PC-9 (cell line): ENCODE measurements at regions not wholly inside any gene's neighbourhood (a gene's known extent, or its start where the extent isn't known, plus 50 kb on each side); places are given as distances from the start of the nearest gene placed in this dataset.
"Not testable (repeated sequence)": the region's sequence is repeated elsewhere in the genome, so short reads cannot be mapped to it uniquely, and the experiment has no call there.

ENCODE experiments used
- EZH2 ChIP-seq: fragments of 200-600 bp; sonication (generic); IDR thresholded peaks from 2 replicates; pipeline ENCODE4 v1.8.0; 2017; ENCODE audit warnings: antibody characterized with exemption, low read depth
- TF ChIP-seq, protein P1 (sequence below): fragments of 200-600 bp; sonication (generic); conservative IDR thresholded peaks from 2 replicates; pipeline ENCODE4 v1.6.1; 2017; ENCODE audit warnings: mixed run types, antibody characterized with exemption, mild to moderate bottlenecking, moderate library complexity

DNA sequence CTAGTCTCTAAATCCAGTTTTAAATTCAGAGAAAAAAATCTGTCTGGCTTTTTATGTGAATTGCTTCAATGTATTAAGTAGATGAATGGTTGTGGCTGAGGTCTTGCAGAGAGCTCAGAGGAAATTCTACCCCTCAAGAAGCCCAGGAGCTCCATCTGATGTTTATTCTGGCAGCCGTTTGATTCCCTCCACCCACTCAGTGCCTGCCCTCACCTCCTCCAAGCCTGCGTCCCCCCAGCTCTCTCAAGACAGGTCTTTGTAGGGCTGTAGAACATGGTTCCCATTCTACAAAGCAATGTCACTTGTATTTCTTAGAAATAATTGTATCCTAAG lies 366.3 kb downstream of the ANAPC1 start:
- TF ChIP-seq, protein P1, sequence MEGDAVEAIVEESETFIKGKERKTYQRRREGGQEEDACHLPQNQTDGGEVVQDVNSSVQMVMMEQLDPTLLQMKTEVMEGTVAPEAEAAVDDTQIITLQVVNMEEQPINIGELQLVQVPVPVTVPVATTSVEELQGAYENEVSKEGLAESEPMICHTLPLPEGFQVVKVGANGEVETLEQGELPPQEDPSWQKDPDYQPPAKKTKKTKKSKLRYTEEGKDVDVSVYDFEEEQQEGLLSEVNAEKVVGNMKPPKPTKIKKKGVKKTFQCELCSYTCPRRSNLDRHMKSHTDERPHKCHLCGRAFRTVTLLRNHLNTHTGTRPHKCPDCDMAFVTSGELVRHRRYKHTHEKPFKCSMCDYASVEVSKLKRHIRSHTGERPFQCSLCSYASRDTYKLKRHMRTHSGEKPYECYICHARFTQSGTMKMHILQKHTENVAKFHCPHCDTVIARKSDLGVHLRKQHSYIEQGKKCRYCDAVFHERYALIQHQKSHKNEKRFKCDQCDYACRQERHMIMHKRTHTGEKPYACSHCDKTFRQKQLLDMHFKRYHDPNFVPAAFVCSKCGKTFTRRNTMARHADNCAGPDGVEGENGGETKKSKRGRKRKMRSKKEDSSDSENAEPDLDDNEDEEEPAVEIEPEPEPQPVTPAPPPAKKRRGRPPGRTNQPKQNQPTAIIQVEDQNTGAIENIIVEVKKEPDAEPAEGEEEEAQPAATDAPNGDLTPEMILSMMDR, result not testable (repeated sequence)
- not testable (repeated sequence) for TF ChIP-seq EZH2
